Cardiac muscle cell (in vitro differentiated cells and primary cell): ENCODE measurements at regions not wholly inside any gene's neighbourhood (a gene's known extent, or its start where the extent isn't known, plus 50 kb on each side); places are given as distances from the start of the nearest gene placed in this dataset.

Source experiments
- DNase-seq, 2 donors: peaks; one replicate each; pipeline versions ENCODE4 v3.0.0 to v3.0.0-alpha.2; 2010 to 2017; ENCODE audit warnings: low read depth in 1 of 2, low spot score in 1 of 2
- H3K27ac ChIP-seq: fragments of 200-600 bp; sonication (generic); 2 replicates; pipeline ENCODE4 v1.5.1; 2016
- H3K27me3 ChIP-seq: fragments of 200-600 bp; sonication (generic); 2 replicates; pipeline ENCODE4 v1.6.0; 2016; ENCODE audit warnings: control low read depth
- H3K36me3 ChIP-seq: fragments of 200-600 bp; sonication (generic); 2 replicates; pipeline ENCODE4 v1.5.1; 2016; ENCODE audit warnings: control low read depth
- H3K4me1 ChIP-seq: fragments of 200-600 bp; sonication (generic); 2 replicates; pipeline ENCODE4 v1.8.1; 2017; ENCODE audit warnings: low read depth, mild to moderate bottlenecking, mixed run types
- H3K4me3 ChIP-seq: fragments of 200-600 bp; sonication (generic); 2 replicates; pipeline ENCODE4 v1.5.1; 2016; ENCODE audit warnings: mild to moderate bottlenecking
- H3K9me3 ChIP-seq: fragments of 200-600 bp; sonication (generic); 2 replicates; pipeline ENCODE4 v1.5.1; 2017; ENCODE audit warnings: low read depth, mild to moderate bottlenecking, control low read depth
- TF ChIP-seq, protein P1 (sequence below): IDR thresholded peaks from 2 replicates; pipeline ENCODE4 v1.5.1; 2012; ENCODE audit warnings: low read depth, mild to moderate bottlenecking, low read length

DNA sequence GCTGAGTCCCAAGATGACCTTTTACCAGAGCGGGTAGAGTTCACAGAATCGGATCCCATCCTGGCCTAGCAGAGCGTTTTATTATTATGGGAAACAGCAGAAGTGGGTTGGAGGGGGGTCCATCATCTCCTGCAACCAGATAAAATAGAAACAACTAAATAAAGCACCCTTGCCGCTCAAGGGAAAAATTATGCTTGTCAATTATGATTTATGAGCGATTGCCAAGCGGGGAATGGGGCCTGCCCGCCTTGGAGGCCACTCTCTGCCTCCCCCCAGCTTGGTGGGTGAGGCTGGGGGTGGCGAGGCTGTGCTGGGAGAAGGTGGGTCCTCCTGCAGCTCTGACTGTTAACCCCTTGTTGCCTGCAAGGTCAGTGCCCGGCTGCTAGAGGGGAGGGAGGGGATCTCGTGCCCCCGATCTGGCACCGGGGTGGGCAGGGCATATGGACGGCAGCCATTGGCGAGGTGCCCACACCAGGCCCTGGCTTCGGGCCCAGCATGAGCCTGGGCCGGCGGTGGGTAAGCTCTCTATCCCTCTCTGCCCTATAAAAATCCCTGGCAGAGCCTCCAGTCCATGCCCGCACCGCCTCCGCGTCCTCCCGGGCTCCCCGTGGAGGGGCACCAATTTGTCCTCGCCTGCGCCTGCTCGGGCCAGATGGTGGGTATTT is 129.1 kb downstream of the URI1 start:
- Histone ChIP-seq H3K36me3 (no peaks in the 10 kb centered on the region), H3K27me3 (no peaks in the 10 kb centered on the region), H3K4me3 (no peak overlapping the region), H3K9me3 (no peaks in the 10 kb centered on the region), H3K4me1 (no peaks in the 10 kb centered on the region), H3K27ac (no peak overlapping the region)
- TF ChIP-seq, protein P1, sequence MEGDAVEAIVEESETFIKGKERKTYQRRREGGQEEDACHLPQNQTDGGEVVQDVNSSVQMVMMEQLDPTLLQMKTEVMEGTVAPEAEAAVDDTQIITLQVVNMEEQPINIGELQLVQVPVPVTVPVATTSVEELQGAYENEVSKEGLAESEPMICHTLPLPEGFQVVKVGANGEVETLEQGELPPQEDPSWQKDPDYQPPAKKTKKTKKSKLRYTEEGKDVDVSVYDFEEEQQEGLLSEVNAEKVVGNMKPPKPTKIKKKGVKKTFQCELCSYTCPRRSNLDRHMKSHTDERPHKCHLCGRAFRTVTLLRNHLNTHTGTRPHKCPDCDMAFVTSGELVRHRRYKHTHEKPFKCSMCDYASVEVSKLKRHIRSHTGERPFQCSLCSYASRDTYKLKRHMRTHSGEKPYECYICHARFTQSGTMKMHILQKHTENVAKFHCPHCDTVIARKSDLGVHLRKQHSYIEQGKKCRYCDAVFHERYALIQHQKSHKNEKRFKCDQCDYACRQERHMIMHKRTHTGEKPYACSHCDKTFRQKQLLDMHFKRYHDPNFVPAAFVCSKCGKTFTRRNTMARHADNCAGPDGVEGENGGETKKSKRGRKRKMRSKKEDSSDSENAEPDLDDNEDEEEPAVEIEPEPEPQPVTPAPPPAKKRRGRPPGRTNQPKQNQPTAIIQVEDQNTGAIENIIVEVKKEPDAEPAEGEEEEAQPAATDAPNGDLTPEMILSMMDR: no peak
- DNase-seq: no peak

DNA sequence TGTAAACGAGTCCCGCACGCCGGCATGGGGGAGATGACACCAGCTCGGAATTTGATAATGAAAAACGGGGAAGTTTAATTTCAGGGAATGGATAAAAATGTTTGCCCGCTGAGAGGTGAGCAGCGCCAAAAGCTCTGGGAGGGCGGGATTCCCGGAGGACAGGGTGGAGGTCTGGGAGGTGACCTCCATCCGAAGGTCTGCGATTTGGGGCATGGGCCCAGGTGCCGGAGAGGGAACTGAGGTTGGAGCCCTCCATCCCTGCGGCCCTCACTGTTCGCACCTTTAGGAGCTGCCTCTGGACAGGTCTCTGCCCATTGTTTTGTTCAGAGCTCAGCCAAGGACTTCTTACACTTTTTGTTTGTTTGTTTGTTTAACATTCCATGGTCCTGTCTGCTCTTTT is 129.8 kb downstream of the URI1 start:
- no peak overlapping the region for H3K27ac ChIP-seq
- H3K27me3 ChIP-seq: no peaks in the 10 kb centered on the region
- H3K4me1 ChIP-seq: no peaks in the 10 kb centered on the region
- H3K4me3 ChIP-seq: no peak overlapping the region
- no peak for DNase-seq
- no peaks in the 10 kb centered on the region for H3K36me3 ChIP-seq
- TF ChIP-seq, protein P1: no peak
- no peaks in the 10 kb centered on the region for H3K9me3 ChIP-seq

DNA sequence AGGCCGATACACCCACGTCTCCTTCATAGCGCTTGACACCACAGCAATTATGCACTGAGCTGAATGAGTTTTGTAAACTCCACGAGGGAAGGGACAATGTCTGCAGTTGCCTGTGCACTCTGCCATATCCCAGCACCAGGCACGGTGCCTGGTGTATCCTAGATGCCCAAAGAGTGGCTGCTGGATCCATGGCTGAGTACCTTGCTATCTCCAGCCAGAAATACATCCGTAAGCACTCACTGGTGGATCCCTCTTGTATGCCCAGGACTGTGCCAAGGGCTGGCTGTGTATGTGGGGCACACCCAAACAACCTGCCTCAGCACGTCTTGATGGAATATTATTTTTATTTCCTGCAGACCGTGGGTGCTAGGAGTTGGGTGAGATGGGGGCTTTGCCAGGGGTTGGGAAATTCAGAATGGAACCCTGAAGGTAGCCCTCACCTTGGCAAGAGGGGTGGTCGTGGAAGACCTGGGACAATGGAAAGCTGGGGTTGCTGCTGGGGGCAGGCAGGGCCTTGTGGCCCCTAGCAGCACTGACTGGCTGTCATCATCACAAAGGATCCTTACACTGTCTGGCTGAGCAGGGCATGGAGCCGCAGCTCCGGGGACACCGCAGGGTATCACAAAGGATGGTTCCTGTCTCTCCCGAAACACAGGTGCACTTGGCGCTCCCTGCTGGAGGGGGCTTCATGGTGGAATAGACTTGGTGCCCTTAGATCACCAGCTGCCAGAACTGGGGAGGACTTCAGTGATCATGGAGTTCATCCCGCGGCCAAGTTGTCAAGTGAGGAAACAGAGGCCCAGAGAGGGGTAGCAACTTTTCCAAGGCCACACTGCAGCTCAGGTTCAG is 131.3 kb downstream of the URI1 start:
- Histone ChIP-seq H3K4me1 (no peaks in the 10 kb centered on the region), H3K4me3 (no peak overlapping the region), H3K27ac (no peak overlapping the region), H3K9me3 (no peaks in the 10 kb centered on the region), H3K27me3 (no peaks in the 10 kb centered on the region), H3K36me3 (no peaks in the 10 kb centered on the region)
- TF ChIP-seq, protein P1: no peak
- DNase-seq: no peak

DNA sequence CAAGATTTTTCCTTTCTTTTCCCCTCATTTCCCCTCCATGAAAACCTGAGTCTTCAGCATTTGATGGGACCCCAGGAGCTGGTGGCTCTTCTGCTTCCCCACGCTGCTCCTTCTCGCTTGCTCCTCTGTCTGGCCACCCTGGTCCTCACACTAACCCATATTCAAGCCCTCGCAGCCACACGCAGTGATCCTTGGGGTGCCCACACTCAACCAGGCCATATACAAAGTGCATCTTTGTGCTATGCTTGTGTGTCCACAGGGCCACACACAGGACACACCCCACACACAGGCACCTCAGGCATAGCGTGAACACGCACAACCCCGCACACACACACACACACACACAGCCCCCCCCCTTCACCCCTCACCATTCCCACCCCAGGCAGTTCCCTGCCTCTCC is 132.1 kb downstream of the URI1 start:
- H3K9me3 ChIP-seq: no peaks in the 10 kb centered on the region
- TF ChIP-seq, protein P1: no peak
- no peaks in the 10 kb centered on the region for H3K36me3 ChIP-seq
- no peaks in the 10 kb centered on the region for H3K4me1 ChIP-seq
- no peak overlapping the region for H3K27ac ChIP-seq
- DNase-seq: no peak
- no peaks in the 10 kb centered on the region for H3K27me3 ChIP-seq
- H3K4me3 ChIP-seq: no peak overlapping the region

DNA sequence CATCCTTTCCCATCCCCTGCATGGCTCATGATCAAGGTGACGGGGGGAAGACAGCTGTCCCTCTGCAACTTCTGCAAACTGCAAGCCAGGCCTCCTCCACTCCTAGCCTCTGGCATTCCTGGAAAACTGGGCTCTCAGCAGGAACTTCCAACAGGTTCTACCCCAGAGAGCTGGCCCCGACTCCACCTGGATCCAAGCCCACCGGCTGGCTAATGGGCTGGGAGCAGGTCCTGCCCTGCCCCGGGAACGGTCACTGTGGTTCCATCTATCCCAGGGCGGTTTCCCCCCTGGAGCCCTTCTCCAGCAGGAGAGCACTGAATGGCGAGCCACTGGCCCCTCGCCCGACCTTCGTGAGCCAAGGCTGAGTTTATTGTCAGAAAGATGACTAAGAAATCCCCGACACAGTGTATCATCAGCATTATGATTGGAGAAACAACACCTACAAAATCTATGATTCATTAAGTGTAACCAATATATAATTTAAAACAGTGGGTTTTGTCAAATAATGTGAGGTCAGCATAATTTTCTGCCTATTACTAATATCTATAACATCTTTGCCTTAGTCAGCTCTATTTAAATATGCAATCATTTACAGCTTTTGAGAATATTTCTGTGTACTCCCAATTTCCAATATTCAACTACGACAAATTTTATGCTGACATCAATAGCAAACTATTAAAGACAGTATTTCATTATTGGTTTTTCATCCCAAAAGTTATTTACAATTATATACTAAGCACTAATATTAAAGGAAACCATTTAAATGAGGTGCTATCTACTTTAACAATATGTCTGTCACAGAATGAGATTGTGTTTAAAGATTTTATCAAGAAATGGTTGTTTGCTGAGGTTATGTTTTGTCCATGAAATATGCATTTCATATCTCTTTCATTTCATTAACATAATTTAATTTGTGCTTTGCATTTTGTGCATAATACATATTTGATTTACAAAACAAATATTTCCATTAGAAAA is 133.0 kb downstream of the URI1 start:
- no peaks in the 10 kb centered on the region for H3K36me3 ChIP-seq
- TF ChIP-seq, protein P1: no peak
- H3K4me1 ChIP-seq: no peaks in the 10 kb centered on the region
- H3K27me3 ChIP-seq: no peaks in the 10 kb centered on the region
- H3K4me3 ChIP-seq: no peak overlapping the region
- H3K9me3 ChIP-seq: no peaks in the 10 kb centered on the region
- no peak overlapping the region for H3K27ac ChIP-seq
- DNase-seq: no peak
